GM18909 (cell line): ENCODE measurements at regions not wholly inside any gene's neighbourhood (a gene's known extent, or its start where the extent isn't known, plus 50 kb on each side); places are given as distances from the start of the nearest gene placed in this dataset.

Experiments
- ATAC-seq: cut with Tn5 transposase; IDR thresholded peaks from one replicate; pipeline ENCODE4 v1.9.1; 2021; ENCODE audit warnings: mild to moderate bottlenecking; ENCODE audit not compliant: unreplicated experiment, poor library complexity

DNA sequence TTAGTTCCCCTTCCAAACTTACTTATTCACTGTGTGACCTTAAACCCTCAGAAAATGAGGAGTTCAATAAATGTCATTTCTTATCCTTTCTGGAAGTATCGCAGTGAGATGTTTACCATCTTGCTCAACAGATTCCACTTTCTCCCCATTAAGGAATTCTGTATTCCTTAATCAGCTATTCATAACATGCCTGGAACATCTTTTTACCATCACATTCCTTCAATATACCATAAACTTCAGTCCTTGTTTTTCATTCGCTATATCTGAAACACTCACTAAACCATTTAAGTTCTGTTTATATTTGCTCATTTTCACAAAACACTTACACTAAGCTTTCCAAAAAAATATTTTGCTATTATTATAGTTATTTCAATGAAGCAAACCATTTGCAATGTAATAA, 1158.6 kb downstream of the CDH12 start:
- no peak for ATAC-seq

DNA sequence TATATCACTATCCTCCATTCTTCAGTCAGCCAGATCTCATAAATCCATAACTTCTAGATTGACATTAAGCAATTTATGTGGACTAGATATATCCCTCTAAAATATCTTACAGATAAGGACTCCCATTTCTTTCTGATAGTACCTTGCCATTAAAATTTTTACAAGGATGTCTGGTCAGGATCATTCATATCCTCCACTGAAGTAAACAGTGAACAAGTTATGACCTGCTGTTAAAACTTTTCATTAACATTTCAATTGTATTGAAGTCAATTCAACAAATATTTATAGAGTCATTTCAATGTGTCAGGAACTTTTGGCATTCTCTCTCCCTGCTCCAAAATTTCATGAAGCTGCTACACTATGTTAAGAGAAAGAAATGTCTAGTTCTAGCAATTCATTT, 1159.6 kb downstream of the CDH12 start:
- ATAC-seq = no peak

DNA sequence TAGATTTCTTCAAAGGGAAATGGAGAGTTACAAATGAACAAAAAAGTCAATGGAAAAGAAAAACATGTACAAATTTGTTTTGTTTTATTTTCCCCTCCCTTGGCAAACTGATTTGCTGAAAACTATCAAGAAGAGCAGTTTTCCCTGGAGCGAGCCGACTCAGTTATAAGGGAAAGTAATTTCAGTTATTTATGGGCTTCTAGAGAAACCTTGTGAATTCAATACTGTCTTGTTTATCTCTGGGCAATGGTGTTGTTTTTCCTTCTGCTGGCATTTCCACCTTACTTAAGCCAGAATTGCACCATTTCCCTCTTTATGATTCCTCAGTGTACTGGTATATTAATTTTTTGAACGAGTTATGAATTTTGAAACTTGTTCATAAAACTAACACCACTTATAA, 1163.6 kb downstream of the CDH12 start:
- ATAC-seq = no peak

DNA sequence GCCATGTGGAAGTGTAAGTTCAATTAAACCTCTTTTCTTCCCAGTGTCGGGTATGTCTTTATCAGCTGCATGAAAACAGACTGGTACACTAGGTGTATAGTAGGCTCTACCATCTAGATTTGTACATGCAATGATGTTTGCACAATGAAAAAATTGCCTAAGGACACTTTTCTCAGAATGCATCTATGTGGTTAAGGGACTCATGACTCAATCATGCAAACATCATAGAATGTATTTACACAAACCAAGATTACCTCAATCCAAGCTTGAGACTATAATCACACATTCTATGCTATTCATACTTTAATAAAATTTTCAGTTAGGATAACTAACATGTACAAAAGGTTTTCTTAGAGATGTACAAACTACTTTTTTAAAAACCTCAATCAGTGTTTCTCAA, 1164.5 kb downstream of the CDH12 start:
- ATAC-seq = no peak

DNA sequence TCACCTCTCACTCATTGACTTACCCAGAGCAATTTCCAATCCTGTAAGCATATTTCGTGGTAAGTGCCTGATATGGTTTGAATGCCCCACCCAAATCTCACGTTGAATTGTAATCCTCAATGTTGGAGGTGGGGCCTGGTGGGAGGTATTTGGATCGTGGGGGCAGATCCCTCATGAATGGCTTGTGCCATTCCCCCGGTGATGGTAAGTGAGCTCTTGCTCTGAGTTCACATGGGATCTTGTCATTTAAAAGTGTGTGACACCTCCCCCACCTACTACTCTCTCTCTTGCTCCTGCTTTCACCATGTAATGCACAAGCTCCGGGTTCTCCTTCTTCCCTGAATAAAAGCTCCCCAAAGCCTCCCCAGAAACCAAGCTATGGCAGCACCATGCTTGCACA, 1165.5 kb downstream of the CDH12 start:
- no peak for ATAC-seq

DNA sequence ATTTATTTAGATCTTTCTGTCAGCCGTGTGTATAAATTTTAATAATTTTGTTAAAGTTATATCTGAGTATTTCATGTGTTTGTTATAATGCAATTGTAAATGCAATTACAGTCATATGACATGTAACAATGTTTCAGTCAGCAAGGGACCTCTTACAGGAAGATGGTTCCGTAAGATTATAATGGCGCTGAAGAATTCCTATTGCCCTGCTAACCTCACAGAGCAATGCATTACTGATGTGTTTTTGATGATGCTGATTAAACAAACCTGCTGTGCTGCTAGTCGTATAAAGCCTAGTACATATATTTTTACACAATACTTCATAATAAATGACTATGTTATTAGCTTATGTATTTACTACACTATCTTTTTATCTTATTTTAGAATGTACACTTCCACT, 1166.4 kb downstream of the CDH12 start:
- ATAC-seq = no peak

DNA sequence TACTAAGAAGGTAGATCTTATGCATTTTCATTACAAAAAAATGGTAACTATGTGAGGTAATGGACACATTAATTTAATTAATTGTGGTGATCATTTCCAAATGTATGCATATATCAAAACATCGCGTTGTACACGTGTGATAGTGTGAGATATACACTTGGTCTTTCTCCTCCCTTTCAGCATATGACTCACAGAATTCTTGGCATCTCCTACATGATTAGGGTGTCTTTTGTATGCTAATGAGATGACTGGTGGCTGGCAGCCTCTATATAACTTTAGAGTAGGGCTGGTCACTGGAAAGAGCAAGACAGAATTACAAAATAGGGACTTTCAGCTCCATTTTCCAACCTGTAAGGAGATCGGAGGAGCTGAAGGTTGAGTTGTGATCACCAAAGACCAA, 1167.6 kb downstream of the CDH12 start:
- no peak for ATAC-seq

DNA sequence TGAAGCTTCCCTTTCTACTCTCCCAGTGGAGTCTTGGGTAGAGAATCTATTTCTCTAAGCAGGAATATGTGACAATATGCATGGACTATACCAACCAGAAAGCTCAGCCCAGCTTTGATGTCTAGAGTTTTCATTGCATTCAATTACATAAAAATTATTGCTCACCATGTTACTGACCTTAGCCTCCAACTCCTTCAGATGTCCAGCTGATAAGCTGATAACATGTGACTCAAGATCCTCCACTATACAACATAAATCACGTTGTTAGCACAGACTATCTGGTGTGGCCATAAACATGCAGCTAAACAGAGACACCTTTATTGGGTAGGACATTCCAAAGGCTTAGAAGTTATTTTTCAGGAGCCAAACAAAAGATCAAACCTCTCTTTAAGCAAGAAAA, 1168.2 kb downstream of the CDH12 start:
- no peak for ATAC-seq

DNA sequence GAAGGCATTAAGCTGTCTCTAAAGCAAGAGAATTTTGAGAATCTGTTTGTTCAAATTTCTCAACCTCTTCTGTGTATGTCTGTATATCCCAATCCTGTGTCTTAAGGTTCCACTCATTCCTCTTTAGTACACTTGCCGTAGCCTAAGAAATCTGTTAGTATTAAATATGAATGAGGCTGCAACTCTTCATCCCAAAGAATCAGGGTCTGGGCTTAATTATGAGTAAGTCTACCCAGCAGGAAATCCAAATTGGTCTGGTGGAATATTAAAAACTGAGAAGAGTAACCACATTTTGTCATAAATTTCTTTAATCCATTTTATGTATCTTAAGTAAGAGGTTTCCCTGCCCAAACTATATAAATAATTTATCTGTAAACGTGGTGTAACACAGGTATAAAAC, 1171.2 kb downstream of the CDH12 start:
- ATAC-seq = no peak

DNA sequence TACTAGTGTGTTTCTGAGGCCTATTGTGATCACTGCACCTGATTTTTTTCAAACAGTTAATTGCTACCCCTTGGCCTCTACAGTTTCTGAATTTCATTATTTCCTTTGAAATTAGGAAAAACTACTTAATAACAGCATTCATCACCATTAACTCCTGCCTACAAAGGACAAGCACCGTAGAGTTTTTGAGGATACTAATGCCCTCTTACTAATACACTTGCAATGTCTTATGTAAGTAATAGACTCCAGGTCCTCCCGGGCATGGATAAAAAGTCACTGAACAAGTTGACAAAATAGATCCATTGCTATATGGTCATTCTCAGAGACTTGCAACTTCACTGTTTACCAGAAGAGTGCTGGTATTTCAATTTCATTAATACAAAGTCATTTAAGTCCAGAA, 1172.5 kb downstream of the CDH12 start:
- no peak for ATAC-seq

DNA sequence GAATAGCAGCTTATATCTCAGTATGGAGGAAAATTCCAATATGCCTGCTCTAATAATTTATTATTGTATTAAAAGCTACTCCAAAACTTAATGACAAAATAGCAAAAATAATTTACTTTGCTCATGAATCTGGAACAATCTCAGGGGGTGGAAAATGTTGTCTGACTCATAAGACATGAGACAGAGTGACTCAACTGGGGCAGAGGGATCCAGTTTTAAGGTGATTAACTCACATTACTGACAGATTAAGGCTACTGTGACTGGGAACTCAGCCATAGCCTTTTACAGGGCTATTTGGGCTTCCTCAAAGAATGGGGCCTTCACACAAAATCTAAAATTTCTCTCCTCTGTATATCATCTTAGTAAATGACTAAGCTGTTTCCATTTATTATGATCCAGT, 1172.9 kb downstream of the CDH12 start:
- no peak for ATAC-seq

DNA sequence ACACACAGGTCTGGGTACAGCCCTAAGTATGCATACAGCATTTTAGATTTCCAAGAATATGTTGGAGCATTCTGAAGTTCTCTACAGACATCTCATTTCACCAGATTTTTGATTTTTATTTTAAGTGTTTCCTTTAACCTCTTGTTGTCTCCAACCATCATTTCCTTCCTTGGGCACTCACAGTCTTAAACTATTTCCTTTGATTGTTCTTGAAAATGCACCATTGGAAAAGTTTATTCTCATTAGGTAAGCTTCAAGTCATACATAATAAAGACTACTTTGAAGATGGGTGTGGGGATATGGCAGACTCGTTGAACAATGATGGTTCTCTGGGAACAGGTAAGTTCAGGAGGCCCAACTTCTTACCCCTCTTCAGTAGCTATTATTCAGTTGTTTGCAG, 1174.6 kb downstream of the CDH12 start:
- ATAC-seq = no peak

DNA sequence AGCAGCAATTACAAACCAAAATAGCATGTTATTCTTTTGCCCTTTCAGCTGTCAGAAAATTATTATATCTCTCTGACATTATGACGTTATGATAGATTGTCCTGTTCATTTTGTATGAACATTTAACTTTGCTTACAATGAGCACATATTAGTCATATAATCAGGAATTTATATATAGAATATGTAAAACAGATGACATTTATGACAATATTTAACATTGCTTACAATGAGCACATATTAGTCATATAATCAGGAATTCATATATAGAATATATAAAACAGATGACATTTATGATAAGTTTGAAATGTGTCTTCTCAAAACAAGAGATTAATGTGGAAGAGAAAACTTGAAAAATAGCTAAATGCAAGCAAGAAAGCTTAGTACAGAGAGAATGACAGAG, 1180.2 kb downstream of the CDH12 start:
- ATAC-seq = no peak

DNA sequence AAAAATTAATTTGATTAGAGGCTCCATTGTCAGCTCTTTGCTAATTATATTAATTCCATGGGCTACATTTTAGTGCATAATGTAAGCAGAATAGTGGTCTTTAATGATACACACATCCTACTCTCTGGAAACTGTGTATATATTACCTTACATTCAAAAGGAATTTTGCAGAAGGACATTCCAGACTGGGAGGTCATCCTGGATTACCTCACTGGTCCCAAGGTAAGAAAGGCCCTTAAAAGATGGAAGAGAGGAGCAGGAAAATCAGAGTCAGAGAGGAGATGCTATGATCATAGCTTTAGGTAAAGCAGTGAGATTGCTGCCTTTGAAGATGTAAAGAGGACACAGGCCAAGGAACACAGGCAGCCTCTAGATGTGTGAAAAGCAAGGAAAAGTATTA, 1180.8 kb downstream of the CDH12 start:
- no peak for ATAC-seq

DNA sequence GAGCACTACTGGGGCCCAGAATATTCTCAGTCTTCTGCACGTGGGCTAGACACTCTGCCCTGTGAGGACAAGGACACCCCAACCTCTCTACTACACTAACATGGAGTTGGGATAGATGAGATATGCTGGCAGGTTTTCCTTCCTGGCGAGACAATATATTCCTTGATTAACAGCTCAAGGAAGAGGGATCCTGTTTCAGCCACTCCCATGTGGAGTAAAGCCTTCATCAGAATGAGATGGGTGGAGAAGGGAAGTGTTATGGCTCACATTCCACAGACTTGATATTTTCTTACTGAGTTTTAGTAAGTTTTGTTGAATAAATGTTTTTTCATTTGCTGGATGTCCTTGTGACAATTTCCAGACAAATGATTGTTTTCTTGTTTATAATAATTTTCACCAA, 1187.6 kb downstream of the CDH12 start:
- ATAC-seq = no peak

DNA sequence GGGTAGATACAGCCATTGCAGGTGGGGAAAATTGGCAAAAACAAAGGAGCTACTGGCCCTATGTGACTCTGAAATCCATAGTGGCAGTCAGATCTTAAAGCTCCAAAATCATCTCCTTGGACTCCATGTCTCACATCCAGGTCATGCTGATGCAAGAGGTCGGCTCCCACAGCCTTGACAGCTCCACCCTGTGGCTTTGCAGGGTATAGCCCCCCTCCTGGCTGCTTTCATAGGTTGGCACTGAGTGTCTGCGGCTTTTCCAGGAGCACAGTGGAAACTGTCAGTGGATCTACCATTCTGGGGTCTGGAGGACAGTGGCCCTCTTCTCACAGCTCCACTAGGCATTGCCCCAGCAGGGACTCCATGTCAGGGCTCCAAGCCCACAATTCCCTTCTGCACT, 1190.1 kb downstream of the CDH12 start:
- no peak for ATAC-seq

DNA sequence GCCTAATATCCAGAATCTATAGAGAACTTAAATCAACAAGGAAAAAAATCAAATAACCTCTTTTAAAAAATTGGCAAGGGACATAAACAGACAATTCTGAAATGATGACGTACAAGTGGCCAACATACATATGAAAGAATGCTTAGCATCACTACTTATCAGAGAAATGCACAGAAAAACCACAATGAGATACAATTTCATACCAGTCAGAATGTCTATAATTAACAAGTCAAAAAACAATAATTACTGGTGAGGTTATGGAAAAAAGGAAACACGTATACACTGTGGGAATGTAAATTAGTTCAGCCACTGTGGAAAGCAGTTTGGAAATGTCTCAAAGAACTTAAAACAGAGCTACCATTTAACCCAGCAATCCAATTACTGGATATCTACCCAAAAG, 1192.0 kb downstream of the CDH12 start:
- ATAC-seq = no peak

DNA sequence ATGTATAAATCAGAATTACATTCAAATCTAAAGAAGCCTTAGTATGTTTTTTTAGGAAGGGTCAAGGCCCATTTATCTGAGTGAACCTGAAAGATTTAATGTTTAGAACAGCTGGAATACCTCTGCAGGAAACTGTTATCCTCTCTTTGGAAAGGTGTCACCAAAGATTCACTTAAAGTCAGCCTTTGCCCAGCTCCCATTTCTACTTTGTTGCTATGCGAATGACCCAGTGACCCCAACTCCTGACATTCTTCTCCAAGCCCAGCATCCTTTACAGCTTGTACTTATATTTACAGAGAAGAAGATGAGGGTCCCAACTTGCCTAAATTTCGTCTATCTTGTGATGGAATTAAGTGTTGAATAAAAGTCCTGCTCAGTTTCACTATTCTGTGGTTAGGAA, 1198.6 kb downstream of the CDH12 start:
- no peak for ATAC-seq

DNA sequence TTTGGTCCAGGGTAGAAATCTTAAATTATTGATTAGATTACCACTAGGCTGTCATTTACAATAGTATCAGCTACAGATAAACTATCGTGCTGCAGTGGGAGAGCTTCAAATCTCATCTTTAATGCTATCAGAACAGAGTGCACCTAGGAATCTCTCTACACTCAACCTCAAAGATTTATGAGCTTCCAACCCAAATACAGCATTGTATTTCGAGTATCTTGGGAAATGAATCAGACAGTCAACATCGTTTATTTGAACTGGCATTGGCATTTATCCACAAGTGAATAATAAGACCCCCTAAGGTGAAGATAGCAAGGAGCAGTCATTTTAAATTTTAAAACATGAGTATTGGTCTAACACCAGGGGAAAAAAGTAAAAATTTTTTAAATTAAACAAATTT, 1203.2 kb downstream of the CDH12 start:
- ATAC-seq = no peak

DNA sequence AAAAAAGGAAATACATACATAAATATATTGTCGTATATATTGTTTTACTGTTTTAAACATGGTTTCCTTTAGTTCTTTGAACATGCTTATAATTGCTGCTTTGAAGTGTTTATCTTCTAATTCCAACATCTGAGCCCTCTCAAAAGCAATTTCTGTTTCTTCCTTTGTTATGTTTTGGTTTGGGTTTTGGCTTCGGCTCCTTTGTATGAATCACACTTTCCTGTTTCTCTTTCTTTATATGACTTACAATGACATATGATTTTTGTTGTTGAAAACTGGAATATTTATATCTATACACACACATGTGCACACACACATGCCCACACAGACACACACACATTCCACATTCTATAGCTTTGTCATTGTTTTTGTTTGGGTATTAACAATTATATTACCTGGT, 1206.7 kb downstream of the CDH12 start:
- ATAC-seq = no peak

DNA sequence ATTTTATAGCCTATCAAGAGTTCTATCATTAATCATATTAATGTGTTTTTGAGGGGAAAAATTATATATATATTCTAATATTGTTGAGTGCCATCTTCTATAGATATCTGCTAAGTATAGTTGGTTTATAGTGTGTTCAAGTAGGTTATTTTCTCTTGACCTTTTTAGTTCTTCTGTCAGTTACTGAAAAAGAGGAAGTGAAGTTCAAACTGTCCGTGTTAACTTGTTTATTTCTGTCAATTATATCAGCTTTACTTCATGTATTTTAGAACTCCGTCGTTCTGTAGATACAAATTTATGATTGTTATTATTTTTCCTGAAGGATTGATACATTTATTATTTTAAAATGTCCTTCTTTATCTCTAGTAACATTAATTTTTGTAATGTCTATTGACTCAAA, 1209.1 kb downstream of the CDH12 start:
- no peak for ATAC-seq

DNA sequence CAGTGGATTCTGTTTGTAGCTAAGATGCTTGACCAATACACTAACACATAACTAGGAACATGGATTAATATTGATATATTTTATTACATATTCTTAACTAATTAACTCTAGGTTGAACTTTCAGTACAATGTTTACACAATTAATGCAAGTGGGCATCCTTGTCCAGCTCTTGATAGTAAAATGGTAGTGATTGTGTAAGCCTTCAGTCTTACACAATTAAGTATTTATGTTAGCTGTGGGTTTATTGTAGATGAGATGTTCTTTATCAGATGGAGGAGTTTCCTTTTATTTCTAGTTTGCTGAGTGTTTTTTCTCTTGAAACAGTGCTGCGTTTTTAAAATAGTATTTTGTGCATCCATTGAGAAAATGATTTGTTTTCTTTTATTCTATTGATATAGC, 1210.8 kb downstream of the CDH12 start:
- no peak for ATAC-seq

DNA sequence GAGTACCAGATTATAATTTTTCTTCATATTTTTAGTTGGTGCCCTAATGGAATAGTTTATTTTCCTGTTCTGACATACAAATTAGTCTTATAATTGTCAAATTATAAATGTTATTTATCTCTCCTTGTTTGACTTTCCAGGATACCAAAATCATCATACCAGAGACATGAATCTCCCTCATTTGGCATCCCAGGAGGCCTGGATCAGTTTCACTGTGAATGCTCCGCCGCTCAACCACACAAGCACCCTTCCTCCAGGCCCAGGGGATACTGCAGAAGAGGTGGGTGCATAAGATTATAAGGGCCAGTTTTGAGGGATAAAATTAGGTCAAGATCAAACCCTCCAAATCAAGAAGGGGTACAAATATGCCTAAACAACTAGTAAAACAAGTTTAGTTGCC, 1229.3 kb downstream of the CDH12 start:
- no peak for ATAC-seq
